BLaER1 (cell line): ENCODE measurements at regions not wholly inside any gene's neighbourhood (a gene's known extent, or its start where the extent isn't known, plus 50 kb on each side); places are given as distances from the start of the nearest gene placed in this dataset.

Source experiments
- H3K27ac ChIP-seq: shearing (Covaris generic); formaldehyde crosslinking; 2 replicates; pipeline ENCODE4 v1.8.1; 2022
- H3K27me3 ChIP-seq: shearing (Covaris generic); formaldehyde crosslinking; 2 replicates; pipeline ENCODE4 v1.8.1; 2022
- H3K36me3 ChIP-seq: shearing (Covaris generic); formaldehyde crosslinking; 2 replicates; pipeline ENCODE4 v1.8.1; 2022
- H3K4me1 ChIP-seq: shearing (Covaris generic); formaldehyde crosslinking; 2 replicates; pipeline ENCODE4 v1.8.1; 2022
- H3K4me2 ChIP-seq: shearing (Covaris generic); formaldehyde crosslinking; 2 replicates; pipeline ENCODE4 v1.8.1; 2022
- H3K4me3 ChIP-seq: shearing (Covaris generic); formaldehyde crosslinking; 2 replicates; pipeline ENCODE4 v1.8.1; 2022
- H3K9ac ChIP-seq: shearing (Covaris generic); formaldehyde crosslinking; 2 replicates; pipeline ENCODE4 v1.8.1; 2022
- H3K9me3 ChIP-seq: shearing (Covaris generic); formaldehyde crosslinking; 2 replicates; pipeline ENCODE4 v1.8.1; 2022
- H4K20me1 ChIP-seq: shearing (Covaris generic); formaldehyde crosslinking; 2 replicates; pipeline ENCODE4 v1.8.1; 2022
- Cebpa-rat ChIP-seq: shearing (Covaris generic); IDR thresholded peaks from 2 replicates; pipeline ENCODE4 v1.8.1; 2022

GRCh38 chr7:25947669-25948516 is 204.1 kb upstream of the NFE2L3 start:
- Histone ChIP-seq H3K4me3 (no peak overlapping the region), H3K4me2 (peak overlapping the region; percentile 23; the same call in 1 of the 2 replicates), H4K20me1 (no peaks in the 10 kb centered on the region), H3K27me3 (no peaks in the 10 kb centered on the region), H3K9me3 (no peaks in the 10 kb centered on the region), H3K4me1 (peaks cover 39% of the 10 kb centered on the region), H3K36me3 (no peaks in the 10 kb centered on the region), H3K27ac (no peak overlapping the region), H3K9ac (no peak overlapping the region)
- TF ChIP-seq Cebpa-rat = no peak

- Histone ChIP-seq H3K9ac (peak overlapping the region; percentile 72; the same call in 1 of the 2 replicates), H3K27me3 (no peaks in the 10 kb centered on the region), H3K36me3 (no peaks in the 10 kb centered on the region), H3K4me2 (peak overlapping the region; percentile 96), H3K9me3 (no peaks in the 10 kb centered on the region), H4K20me1 (no peaks in the 10 kb centered on the region), H3K4me3 (peak overlapping the region; percentile 74), H3K27ac (no peak overlapping the region), H3K4me1 (peaks cover 39% of the 10 kb centered on the region)
- no peak for TF ChIP-seq Cebpa-rat
Measured at GRCh38 chr7:25949736-25950487, 202.1 kb upstream of the NFE2L3 start.

GRCh38 chr7:25950488-25951413 is 201.2 kb upstream of the NFE2L3 start:
- peak overlapping the region; percentile 96 for H3K4me2 ChIP-seq
- peak overlapping the region; percentile 74 for H3K4me3 ChIP-seq
- peak overlapping the region; percentile 72 for H3K9ac ChIP-seq
- no peaks in the 10 kb centered on the region for H4K20me1 ChIP-seq
- peaks cover 39% of the 10 kb centered on the region for H3K4me1 ChIP-seq
- TF ChIP-seq Cebpa-rat = no peak
- H3K27me3 ChIP-seq = no peaks in the 10 kb centered on the region
- H3K36me3 ChIP-seq = no peaks in the 10 kb centered on the region
- H3K27ac ChIP-seq = peak overlapping the region; percentile 56; the same call in 1 of the 2 replicates
- H3K9me3 ChIP-seq = no peaks in the 10 kb centered on the region

GRCh38 chr7:25951414-25952260 is 200.4 kb upstream of the NFE2L3 start:
- Histone ChIP-seq H3K4me3 (peak overlapping the region; percentile 74), H3K4me2 (peak overlapping the region; percentile 89), H4K20me1 (no peaks in the 10 kb centered on the region), H3K9me3 (no peaks in the 10 kb centered on the region), H3K27ac (peak overlapping the region; percentile 68; the same call in 1 of the 2 replicates), H3K36me3 (no peaks in the 10 kb centered on the region), H3K27me3 (no peaks in the 10 kb centered on the region), H3K4me1 (peaks cover 39% of the 10 kb centered on the region), H3K9ac (peak overlapping the region; percentile 69)
- TF ChIP-seq Cebpa-rat = no peak

- Histone ChIP-seq H3K4me3 (no peak overlapping the region), H4K20me1 (no peaks in the 10 kb centered on the region), H3K27ac (no peak overlapping the region), H3K4me1 (peaks cover 39% of the 10 kb centered on the region), H3K9ac (no peak overlapping the region), H3K36me3 (no peaks in the 10 kb centered on the region), H3K4me2 (peak overlapping the region; percentile 89), H3K27me3 (no peaks in the 10 kb centered on the region), H3K9me3 (no peaks in the 10 kb centered on the region)
- no peak for TF ChIP-seq Cebpa-rat
Measured at GRCh38 chr7:25952261-25953057, 199.5 kb upstream of the NFE2L3 start.

GRCh38 chr7:25953859-25954258 is 198.1 kb upstream of the NFE2L3 start:
- Histone ChIP-seq H3K9me3 (no peaks in the 10 kb centered on the region), H3K27me3 (no peaks in the 10 kb centered on the region), H4K20me1 (no peaks in the 10 kb centered on the region), H3K36me3 (no peaks in the 10 kb centered on the region), H3K4me1 (peaks cover 30% of the 10 kb centered on the region), H3K4me3 (no peak overlapping the region), H3K27ac (no peak overlapping the region), H3K4me2 (no peak overlapping the region), H3K9ac (no peak overlapping the region)
- TF ChIP-seq Cebpa-rat = no peak

GRCh38 chr7:25954395-25954794 is 197.6 kb upstream of the NFE2L3 start:
- Histone ChIP-seq H3K27me3 (no peaks in the 10 kb centered on the region), H3K9me3 (no peaks in the 10 kb centered on the region), H3K36me3 (no peaks in the 10 kb centered on the region), H3K9ac (no peak overlapping the region), H3K27ac (no peak overlapping the region), H3K4me2 (no peak overlapping the region), H3K4me1 (peaks cover 28% of the 10 kb centered on the region), H4K20me1 (no peaks in the 10 kb centered on the region), H3K4me3 (no peak overlapping the region)
- no peak for TF ChIP-seq Cebpa-rat

- H3K4me3 ChIP-seq = no peak overlapping the region
- H3K4me1 ChIP-seq = peaks cover 20% of the 10 kb centered on the region
- H3K4me2 ChIP-seq = no peak overlapping the region
- TF ChIP-seq Cebpa-rat = no peak
- no peaks in the 10 kb centered on the region for H3K9me3 ChIP-seq
- no peaks in the 10 kb centered on the region for H3K36me3 ChIP-seq
- no peak overlapping the region for H3K27ac ChIP-seq
- no peaks in the 10 kb centered on the region for H4K20me1 ChIP-seq
- no peak overlapping the region for H3K9ac ChIP-seq
- no peaks in the 10 kb centered on the region for H3K27me3 ChIP-seq
Measured at GRCh38 chr7:25959168-25959734, 192.7 kb upstream of the NFE2L3 start.
